Endothelial cell of umbilical vein (primary cell): ENCODE measurements at regions not wholly inside any gene's neighbourhood (a gene's known extent, or its start where the extent isn't known, plus 50 kb on each side); places are given as distances from the start of the nearest gene placed in this dataset.

Source experiments
- BruUV-seq: library from RNA; stranded (reverse); fragments of 400-500 nt; replicated peaks from 2 replicates; lab custom pipeline; 2021; lab: Mats Ljungman, UMichigan
- CTCF ChIA-PET: fragments of 300-600, 350-600 bp; sonication (Branson Sonifier 250); formaldehyde crosslinking; loops from one replicate; lab custom pipeline; 2021; ENCODE audit warnings: antibody characterized with exemption, inconsistent platforms; lab: Charles Lee
- POLR2A ChIA-PET: fragments of 300-600, 350-600 bp; sonication (Branson Sonifier 250); formaldehyde crosslinking; loops from one replicate; lab custom pipeline; 2021; ENCODE audit warnings: antibody characterized with exemption, inconsistent platforms; lab: Charles Lee
- DNase-seq: peaks from one replicate; pipeline ENCODE4 v3.0.0-alpha.2; 2011; ENCODE audit warnings: low read depth, low spot score
- FAIRE-seq: peaks from 2 replicates; lab custom pipeline; 2011; peaks lifted over from hg19 to GRCh38; lab: Jason Lieb, UNC
- H2AFZ ChIP-seq: 2 replicates; pipeline ENCODE4 v1.6.0; 2012; ENCODE audit warnings: low read depth, low read length, control low read depth, inconsistent platforms
- H3K27ac ChIP-seq: 2 replicates; pipeline ENCODE4 v1.5.1; 2011; ENCODE audit warnings: low read depth, mild to moderate bottlenecking, control low read depth, low read length, moderate library complexity; ENCODE audit not compliant: insufficient read depth
- H3K27me3 ChIP-seq, 2 experiments: 2 replicates each; pipeline versions ENCODE4 v1.6.0 to v1.6.1; 2011; ENCODE audit warnings: low read length in 2 of 2, mixed read lengths in 1 of 2; ENCODE audit not compliant: control insufficient read depth in 2 of 2, insufficient read depth in 2 of 2
- H3K36me3 ChIP-seq, 2 experiments: 2 replicates in 1 of 2; 3 replicates in 1 of 2; pipeline ENCODE4 v1.5.1; 2011; ENCODE audit warnings: low read length in 2 of 2, mild to moderate bottlenecking in 1 of 2, moderate library complexity in 1 of 2; ENCODE audit not compliant: control insufficient read depth in 2 of 2, insufficient read depth in 2 of 2; ENCODE audit errors: extremely low read depth in 1 of 2
- H3K4me1 ChIP-seq: 3 replicates; pipeline ENCODE4 v1.5.1; 2011; ENCODE audit warnings: mild to moderate bottlenecking, low read length; ENCODE audit not compliant: control insufficient read depth, insufficient read depth; ENCODE audit errors: extremely low read depth
- H3K4me2 ChIP-seq: 2 replicates; pipeline ENCODE4 v1.6.1; 2011; ENCODE audit warnings: low read length, control low read depth, mixed read lengths; ENCODE audit not compliant: insufficient read depth
- H3K4me3 ChIP-seq, 3 experiments: fragments of 200-600 bp in 1 of 3; sonication (generic), shearing (Covaris generic) in 1 of 3; replicated peaks in 1 of 3; 2 replicates each; pipeline ENCODE4 v1.5.1; 2011 to 2016; ENCODE audit warnings: control low read depth in 3 of 3, low read length in 3 of 3, mild to moderate bottlenecking in 2 of 3, inconsistent platforms in 1 of 3, low read depth in 1 of 3, moderate library complexity in 1 of 3; ENCODE audit not compliant: insufficient read depth in 1 of 3
- H3K79me2 ChIP-seq: 2 replicates; pipeline ENCODE4 v1.6.0; 2012; ENCODE audit warnings: low read length, inconsistent platforms; ENCODE audit not compliant: control insufficient read depth, insufficient read depth
- H3K9ac ChIP-seq: replicated peaks from 2 replicates; pipeline ENCODE3; 2011; ENCODE audit warnings: low read length, control low read depth; ENCODE audit not compliant: insufficient read depth; ENCODE audit errors: extremely low read depth
- H3K9me1 ChIP-seq: replicated peaks from 3 replicates; pipeline ENCODE4 v1.6.0; 2011; ENCODE audit warnings: mild to moderate bottlenecking, low read length; ENCODE audit not compliant: control insufficient read depth, insufficient read depth; ENCODE audit errors: extremely low read depth
- H3K9me3 ChIP-seq: replicated peaks from 2 replicates; pipeline ENCODE4 v1.5.1; 2012; ENCODE audit warnings: low read length, inconsistent platforms; ENCODE audit not compliant: control insufficient read depth, insufficient read depth
- H4K20me1 ChIP-seq: replicated peaks from 2 replicates; pipeline ENCODE3; 2011; ENCODE audit warnings: mild to moderate bottlenecking, low read length; ENCODE audit not compliant: control insufficient read depth, insufficient read depth; ENCODE audit errors: extremely low read depth
- EZH2 ChIP-seq: IDR thresholded peaks from 2 replicates; pipeline ENCODE4 v1.6.1; 2012; ENCODE audit warnings: borderline replicate concordance, low read depth, mild to moderate bottlenecking, moderate library complexity, low read length, inconsistent platforms; ENCODE audit not compliant: severe bottlenecking
- FOS ChIP-seq: IDR thresholded peaks from 2 replicates; pipeline ENCODE4 v1.6.1; 2011; ENCODE audit warnings: mild to moderate bottlenecking, low read length, moderate library complexity, borderline replicate concordance; ENCODE audit not compliant: insufficient read depth
- GATA2 ChIP-seq: IDR thresholded peaks from 2 replicates; pipeline ENCODE4 v1.7.0; 2011; ENCODE audit warnings: low read depth, mild to moderate bottlenecking, moderate library complexity, mixed read lengths, low read length; ENCODE audit not compliant: insufficient read length, insufficient read depth
- JUN ChIP-seq: IDR thresholded peaks from 2 replicates; pipeline ENCODE4 v1.6.1; 2011; ENCODE audit warnings: borderline replicate concordance, low read depth; ENCODE audit not compliant: insufficient read length, insufficient read depth
- MYC ChIP-seq: IDR thresholded peaks from one replicate; pipeline ENCODE4 v1.6.1; 2011; ENCODE audit warnings: mild to moderate bottlenecking, low read depth, low read length
- POLR2A ChIP-seq: IDR thresholded peaks from 2 replicates; pipeline ENCODE4 v1.6.1; 2012; ENCODE audit warnings: low read depth, mild to moderate bottlenecking, control low read depth, low read length
- POLR2AphosphoS5 ChIP-seq: IDR thresholded peaks from 2 replicates; pipeline ENCODE4 v1.6.1; 2012; ENCODE audit warnings: low read depth, mild to moderate bottlenecking, control low read depth, low read length, moderate library complexity; ENCODE audit not compliant: insufficient read depth
- dilution Hi-C: fragments of 300-500 bp; cut with MboI; formaldehyde crosslinking; loops from one replicate; pipeline ENCODE4 v1.15.0; 2019; ENCODE audit warnings: low sequenced_read_pairs; ENCODE audit not compliant: extremely low pct_ligation_motif_present
- intact Hi-C: fragments of 100-400 bp; cut with micrococcal nuclease; formaldehyde crosslinking; loops from one replicate; pipeline ENCODE4 v1.10.0; 2022
- TF ChIP-seq, protein P1 (sequence below): IDR thresholded peaks from 2 replicates; pipeline ENCODE4 v1.6.1; 2011; ENCODE audit not compliant: insufficient read depth, insufficient read length
- TF ChIP-seq, protein P2 (sequence below), 2 donors: IDR thresholded peaks; 1 replicate in 1 of 2; 2 replicates in 1 of 2; pipeline ENCODE4 v1.5.1; 2011; ENCODE audit warnings: low read length in 2 of 2, mild to moderate bottlenecking in 2 of 2, moderate library complexity in 2 of 2, control low read depth in 1 of 2, inconsistent platforms in 1 of 2, low read depth in 1 of 2; ENCODE audit not compliant: insufficient read depth in 1 of 2; ENCODE audit errors: extremely low read depth in 1 of 2

DNA sequence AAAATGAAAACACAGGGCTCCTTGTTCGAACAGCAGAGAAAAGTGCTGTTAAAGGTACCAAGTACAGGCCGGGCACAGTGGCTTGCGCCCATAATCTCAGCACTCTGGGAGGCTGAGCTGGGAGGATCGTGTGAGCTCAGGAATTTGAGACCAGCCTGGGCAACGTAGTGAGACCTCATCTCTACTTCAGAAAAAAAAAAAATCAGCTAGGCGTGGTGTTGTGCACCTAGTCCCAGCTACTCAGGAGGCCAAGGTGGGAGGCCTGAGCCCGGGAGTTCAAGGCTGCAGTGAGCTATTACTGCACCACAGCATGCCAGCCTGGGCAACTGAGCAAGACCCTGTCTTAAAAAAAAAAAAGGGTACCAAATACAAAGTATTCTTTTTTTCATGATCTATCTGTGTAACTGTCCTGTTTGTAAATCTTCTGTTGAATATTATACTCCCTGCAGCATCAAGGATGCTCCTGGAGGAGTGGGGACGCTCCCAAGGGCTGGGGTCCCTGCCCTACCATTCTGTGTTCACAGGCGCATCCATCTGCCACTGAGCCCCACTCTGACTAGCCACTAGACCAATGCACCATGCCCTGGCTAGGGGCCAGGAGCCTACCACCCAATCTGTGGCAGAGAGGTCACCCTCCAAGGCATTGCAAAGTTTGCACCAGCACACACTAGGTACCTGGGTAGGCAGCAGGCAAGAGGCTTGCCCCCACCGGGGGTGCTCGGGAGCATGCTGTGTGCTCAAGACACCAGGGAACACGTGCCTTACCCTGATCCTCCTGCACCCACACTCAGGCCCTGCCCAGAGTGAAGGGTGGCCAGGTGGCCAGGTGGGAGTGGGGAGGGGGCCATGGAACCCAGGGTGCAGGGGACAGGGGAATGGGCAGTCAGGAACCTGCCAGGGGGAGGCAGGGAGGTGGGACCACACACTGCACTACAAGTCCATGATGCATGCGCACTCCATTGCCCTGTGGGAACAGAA lies 67.3 kb upstream of the KMT2C start:
- intact Hi-C loops, result no loop called here
- ChIA-PET CTCF (no interaction called here), POLR2A (interaction anchor here (0.7 kb wide), 1 partner anchor 268 kb away, joined by 3 read pairs; no protein-coding TSS in a partner anchor)
- Histone ChIP-seq H3K4me3 (no peak overlapping the region), H3K9me3 (no peaks in the 10 kb centered on the region), H4K20me1 (no peaks in the 10 kb centered on the region), H3K4me2 (no peak overlapping the region), H3K9me1 (no peaks in the 10 kb centered on the region), H2AFZ (no peak overlapping the region), H3K4me1 (no peaks in the 10 kb centered on the region), H3K9ac (no peak overlapping the region), H3K79me2 (no peaks in the 10 kb centered on the region), H3K27me3 (no peaks in the 10 kb centered on the region), H3K36me3 (no peaks in the 10 kb centered on the region), H3K27ac (no peak overlapping the region)
- dilution Hi-C loops, result no loop called here
- FAIRE-seq, result no peak
- no peak for DNase-seq
- TF ChIP-seq POLR2AphosphoS5 (no peak), POLR2A (no peak)
- no TSS peak for BruUV-seq

DNA sequence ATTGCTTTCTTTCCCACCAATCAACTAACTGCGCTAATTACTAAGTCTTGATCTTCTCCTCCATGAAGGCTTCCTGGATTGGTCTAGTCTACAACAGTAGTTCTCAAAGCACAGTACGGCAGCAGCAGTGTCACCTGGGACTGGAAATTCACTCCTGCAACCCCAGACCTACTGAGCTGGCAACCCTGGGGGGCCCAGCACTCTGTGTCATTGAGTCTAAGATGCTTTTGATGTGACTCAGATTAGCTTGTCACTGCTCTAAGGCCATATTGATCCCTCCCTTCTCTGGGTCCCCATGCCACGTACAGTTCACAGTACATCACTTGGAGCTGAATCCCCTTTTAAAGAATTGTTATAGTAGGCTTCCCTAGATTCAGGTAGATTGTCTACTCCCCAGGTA lies 65.7 kb upstream of the KMT2C start:
- FAIRE-seq (no peak), DNase-seq (no peak)
- no TSS peak for BruUV-seq
- dilution Hi-C loops (no loop called here), intact Hi-C loops (no loop called here)
- Histone ChIP-seq H2AFZ (no peak overlapping the region), H3K79me2 (no peaks in the 10 kb centered on the region), H4K20me1 (no peaks in the 10 kb centered on the region), H3K4me3 (no peak overlapping the region), H3K9me1 (no peaks in the 10 kb centered on the region), H3K9ac (no peak overlapping the region), H3K27ac (no peak overlapping the region), H3K36me3 (no peaks in the 10 kb centered on the region), H3K4me2 (no peak overlapping the region), H3K9me3 (no peaks in the 10 kb centered on the region), H3K4me1 (no peaks in the 10 kb centered on the region), H3K27me3 (no peaks in the 10 kb centered on the region)
- ChIA-PET CTCF (interaction anchor here (0.7 kb wide), 1 partner anchor 15 kb away, joined by 3 read pairs; no protein-coding TSS in a partner anchor), POLR2A (no interaction called here)
- TF ChIP-seq POLR2A, result no peak
- no peak for TF ChIP-seq POLR2AphosphoS5
- TF ChIP-seq JUN, result no peak
- TF ChIP-seq MYC, result no peak
- no peak for TF ChIP-seq EZH2
- TF ChIP-seq, protein P1, sequence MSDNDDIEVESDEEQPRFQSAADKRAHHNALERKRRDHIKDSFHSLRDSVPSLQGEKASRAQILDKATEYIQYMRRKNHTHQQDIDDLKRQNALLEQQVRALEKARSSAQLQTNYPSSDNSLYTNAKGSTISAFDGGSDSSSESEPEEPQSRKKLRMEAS, result no peak
- TF ChIP-seq, protein P2, sequence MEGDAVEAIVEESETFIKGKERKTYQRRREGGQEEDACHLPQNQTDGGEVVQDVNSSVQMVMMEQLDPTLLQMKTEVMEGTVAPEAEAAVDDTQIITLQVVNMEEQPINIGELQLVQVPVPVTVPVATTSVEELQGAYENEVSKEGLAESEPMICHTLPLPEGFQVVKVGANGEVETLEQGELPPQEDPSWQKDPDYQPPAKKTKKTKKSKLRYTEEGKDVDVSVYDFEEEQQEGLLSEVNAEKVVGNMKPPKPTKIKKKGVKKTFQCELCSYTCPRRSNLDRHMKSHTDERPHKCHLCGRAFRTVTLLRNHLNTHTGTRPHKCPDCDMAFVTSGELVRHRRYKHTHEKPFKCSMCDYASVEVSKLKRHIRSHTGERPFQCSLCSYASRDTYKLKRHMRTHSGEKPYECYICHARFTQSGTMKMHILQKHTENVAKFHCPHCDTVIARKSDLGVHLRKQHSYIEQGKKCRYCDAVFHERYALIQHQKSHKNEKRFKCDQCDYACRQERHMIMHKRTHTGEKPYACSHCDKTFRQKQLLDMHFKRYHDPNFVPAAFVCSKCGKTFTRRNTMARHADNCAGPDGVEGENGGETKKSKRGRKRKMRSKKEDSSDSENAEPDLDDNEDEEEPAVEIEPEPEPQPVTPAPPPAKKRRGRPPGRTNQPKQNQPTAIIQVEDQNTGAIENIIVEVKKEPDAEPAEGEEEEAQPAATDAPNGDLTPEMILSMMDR (IDR thresholded peaks at IDR 0.05; ENCODE audit: extremely low read depth in 1 of 2, insufficient read depth in 1 of 2, low read depth in 1 of 2, low read length in 2 of 2), result no peak
- no peak for TF ChIP-seq GATA2
- TF ChIP-seq FOS, result no peak
